ENCODE measurements at regions not wholly inside any gene's neighbourhood (a gene's known extent, or its start where the extent isn't known, plus 50 kb on each side); places are given as distances from the start of the nearest gene placed in this dataset.
"Not testable (repeated sequence)": the region's sequence is repeated elsewhere in the genome, so short reads cannot be mapped to it uniquely, and the experiment has no call there.

DNA sequence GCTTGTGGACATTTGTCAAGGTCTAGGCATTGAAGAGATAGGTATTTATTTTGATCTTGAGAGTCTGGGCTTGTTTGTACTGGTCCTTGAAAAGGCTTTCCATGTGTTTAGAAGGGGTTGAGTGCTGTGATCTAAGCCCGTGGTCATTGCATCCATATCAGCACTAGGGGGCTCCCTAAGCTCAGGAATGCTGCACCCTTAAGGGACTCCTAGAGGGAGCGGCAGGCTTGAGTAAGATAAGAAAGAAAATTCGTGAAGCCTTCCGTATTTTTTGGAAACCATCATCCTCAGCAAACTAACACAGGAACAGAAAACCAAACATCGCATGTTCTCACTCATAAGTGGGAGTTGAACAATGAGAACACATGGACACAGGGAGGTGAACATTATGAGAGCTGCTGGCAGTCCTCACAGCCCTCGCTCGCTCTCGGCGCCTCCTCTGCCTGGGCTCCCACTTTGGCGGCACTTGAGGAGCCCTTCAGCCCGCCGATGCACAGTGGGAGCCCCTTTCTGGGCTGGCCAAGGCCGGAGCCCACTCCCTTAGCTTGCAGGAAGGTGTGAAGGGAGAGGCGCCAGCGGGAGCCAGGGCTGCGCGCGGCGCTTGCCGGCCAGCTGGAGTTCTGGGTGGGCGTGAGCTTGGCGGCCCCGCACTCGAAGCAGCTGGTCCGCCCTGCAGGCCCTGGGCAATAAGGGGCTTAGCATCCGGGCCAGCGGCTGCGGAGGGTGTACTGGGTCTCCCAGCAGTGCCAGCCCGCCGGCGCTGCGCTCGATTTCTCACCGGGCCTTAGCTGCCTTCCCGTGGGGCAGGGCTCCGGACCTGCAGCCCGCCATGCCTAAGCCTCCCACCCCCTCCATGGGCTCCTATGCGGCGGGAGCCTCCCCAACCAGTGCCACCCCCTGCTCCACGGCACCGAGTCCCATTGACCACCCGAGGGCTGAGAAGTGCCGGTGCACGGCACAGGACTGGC lies 201.2 kb upstream of the PCDH18 start:
- DNase-seq = not testable (repeated sequence)

DNA sequence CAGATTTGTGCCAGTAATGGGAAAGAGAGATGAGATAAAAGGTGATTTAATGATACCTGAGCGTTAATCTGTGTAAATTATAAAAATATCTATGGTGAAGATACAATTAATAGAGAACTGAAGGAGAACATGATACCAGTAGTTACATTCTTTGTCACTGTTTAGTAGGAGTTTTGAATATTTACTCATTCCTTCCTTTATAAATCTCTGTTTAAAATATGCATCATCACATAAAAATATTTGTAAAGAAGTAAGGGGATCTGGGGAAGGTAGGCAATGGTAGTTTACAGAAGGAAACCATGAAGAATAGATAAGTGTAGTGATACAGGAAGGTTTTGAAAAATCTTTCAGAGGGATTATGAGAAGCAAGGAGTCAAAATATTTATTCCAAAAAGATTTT lies 190.6 kb upstream of the PCDH18 start:
- no peak for DNase-seq

DNA sequence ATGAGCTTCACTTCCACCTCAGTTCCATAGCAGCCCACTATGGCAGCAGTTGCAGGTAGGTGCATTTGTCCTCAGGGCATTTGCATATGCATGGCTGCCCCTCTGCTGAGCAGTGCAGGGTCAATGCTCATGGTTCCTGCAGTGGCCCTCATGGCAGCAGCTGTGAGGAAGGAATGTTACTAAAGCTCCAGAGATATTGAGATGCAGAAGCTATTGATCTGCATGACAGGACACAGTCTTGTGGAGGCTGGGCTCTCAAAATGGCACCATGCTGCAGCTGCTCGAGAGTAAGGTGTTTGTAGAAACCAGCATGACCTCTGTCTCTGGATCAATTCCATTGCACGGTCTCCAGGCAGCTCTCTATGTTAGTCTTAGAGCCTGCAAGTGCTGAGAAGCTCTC lies 179.2 kb upstream of the PCDH18 start:
- DNase-seq = no peak

DNA sequence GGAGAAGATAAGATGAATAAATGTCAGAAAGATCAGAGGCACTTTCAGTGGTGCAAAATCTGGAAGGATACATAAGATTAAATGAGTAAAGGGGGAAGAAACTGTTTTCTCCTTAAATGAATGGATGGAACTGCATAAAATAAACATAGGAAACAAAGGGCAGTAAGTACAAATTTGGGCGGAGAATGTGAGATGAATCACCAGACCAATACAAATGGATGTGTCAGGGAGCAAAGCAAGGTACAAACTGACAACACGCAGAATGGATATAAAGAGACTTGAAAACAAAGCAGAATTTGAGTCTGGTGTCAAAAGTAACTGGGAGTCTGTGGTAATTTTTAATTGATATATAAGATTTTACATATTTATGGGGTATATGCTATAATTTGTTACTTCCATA lies 175.3 kb upstream of the PCDH18 start:
- DNase-seq = peak; percentile 10

DNA sequence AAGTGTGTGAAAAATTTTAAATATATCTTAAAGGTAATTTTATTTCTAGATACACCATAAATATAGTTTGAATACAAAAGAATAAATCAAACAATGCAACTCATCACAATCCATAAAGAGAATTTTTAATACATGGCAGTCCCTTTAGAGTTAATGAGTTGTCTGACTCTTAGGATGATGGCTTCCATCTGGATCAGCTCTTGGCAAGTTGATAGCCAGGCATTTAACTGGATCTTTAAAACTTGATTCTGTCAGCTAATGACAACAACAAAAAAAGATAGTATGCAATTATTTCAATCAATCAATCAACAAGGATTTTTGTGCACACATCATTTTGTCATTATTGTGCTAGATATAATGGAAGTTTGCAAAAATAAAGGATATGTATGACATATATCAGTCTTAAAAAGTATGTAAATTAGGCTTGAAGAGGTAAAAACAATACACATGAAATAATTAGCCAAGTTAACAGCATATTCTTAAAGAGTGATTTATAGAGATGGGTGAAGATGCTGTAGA lies 174.9 kb upstream of the PCDH18 start:
- no peak for DNase-seq

DNA sequence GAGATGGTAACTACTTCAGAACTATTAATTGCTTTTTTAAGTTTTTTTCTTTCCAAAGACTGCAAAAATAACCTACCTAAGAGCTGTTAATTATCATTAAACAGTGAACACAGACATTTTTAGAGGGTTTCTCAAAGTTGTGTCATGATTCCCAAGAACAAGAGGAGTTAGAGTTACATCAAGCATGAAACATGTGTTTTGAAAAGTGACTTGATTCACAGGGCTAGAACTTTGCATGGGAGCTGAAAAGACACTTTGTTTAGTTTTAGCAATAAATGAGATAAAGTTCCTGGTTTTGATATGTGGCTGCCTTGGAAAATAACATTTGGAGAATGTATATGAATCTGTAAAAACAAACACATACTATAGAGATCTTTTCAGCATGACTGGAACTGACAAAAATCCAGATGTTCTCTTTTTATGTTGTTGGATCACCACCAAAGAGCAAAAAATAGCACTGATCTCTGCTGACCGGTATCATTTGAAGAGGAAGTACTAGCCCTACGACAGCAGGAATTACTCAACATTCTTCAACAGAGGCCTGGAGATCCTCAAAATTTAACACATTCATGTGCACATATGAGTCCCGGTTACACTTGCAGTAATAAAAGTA lies 173.0 kb upstream of the PCDH18 start:
- DNase-seq = peak; percentile 92

DNA sequence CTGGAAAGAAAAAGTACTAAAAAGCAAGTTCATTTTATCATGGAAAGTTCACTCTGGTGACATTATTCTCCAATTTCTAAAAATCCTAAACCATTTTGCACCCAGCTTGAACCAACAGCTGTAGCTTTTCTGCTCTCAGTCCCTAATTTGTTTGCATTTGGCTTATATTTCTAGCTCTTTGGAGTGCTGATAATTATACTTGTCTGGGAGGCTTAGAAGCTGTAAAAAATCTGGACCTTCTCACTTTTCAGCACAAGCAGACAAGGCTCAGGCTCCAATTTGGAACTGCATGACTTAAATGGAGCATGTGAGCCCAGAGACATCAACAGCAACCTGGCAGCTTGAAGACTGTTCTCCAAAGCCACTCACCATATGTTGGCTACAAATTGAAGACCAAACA lies 170.9 kb upstream of the PCDH18 start:
- no peak for DNase-seq

DNA sequence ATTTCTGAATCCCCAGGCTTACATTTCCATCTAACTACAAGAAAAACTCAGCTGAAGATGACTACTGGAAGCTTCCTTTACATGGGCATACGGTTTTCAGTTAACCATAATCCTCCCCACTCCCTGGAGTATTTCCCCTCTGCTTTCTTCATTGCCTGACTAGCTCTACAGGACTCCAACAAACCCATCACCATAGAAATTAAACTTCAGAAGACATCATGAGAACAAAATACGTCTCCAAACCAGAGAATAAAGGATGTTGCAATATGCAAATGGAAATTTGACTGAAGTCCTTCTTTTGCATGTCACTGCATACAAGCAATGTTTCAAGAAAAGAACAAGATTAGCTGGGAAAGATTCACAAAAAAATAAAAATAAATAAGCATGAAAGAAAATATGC lies 170.2 kb upstream of the PCDH18 start:
- DNase-seq = no peak

DNA sequence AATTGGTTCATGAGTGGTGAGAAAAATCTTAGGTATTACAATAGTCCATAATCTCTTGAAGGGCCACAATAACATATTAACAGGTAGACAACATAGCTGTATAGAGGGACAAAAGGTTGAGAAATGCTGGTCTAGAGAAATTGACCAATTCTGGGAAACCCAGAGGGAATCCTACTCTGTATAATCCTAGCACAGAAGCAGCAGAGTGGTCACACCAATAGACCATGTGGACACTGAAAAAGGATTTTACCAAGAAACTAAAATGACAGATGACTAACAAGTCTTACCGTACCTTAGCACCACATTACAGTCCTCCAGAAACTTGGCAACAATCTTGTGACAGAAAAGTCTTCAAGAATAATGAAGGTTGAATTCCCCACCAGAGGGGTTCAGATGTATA lies 169.1 kb upstream of the PCDH18 start:
- DNase-seq = no peak

DNA sequence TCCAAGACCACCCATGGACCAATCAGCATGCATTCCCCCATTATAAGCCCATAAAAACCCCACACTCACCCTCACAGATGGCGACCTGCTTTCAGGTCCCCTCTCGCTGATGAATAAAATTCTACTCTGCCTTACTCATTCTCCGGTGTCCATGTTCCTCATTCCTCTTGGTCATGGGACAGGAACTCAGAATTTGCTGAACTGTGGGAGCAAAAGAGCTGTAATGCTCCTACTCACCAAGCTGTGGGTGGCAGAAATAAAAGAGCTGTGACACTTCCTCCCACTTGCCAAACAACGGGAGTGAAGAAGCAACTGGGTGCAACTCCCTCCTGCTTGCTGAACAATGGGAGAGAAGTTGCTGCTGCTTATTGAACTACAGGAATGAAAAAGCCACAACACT lies 168.5 kb upstream of the PCDH18 start:
- no peak for DNase-seq

DNA sequence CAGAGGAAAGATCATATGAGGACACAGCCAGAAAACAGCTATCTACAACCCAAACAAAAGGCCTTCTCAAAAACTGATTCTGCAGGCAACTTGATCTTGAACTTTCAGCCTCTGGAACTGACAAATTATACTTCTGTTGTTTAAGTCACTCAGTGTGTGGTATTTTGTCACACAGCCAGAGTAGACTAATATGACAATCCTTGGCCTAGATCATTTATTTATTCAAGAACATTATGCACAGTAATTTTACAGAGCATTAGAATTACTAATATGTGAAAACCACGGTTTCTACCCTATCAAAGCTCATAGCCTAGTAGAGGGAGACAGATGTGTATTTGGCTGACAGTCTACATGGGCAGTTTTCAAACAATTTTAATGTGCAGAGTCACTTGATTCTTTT lies 167.8 kb upstream of the PCDH18 start:
- peak; percentile 34 for DNase-seq

DNA sequence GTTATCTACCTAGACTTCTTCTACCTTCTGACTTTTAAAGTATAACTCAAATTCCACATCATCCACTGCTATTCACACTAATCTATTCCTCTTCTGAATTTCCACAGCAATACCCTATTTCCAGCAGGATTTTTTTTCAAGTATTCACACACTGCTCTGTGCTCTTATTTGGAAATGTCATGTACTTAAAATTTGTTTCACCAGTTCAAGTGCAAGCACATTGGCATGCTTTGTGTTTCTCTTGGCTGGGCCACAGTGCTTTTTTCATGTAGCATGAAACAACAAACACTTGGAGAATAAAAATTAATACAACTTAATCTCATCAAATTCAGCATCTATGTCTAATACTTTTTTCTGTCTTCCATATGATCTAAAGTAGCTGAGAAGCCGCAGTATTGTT lies 161.8 kb upstream of the PCDH18 start:
- no peak for DNase-seq

DNA sequence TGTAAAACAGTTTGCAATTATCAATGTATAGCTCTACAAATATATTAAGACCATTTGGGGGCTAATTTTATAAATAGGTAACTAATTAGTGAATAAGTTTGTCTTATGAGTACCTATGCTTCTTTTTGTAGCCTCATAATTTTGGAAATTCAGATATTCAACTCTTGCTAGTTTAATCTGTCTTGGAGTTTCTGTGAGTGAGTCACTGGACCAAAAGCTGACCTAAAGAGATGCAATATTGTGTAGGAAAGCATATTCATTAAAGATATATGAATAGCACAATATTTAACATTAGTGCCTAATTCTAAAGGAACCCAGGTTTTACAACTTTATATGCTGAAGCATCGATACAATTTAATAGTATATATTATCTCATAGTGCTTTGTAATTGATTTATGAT lies 161.3 kb upstream of the PCDH18 start:
- no peak for DNase-seq

DNA sequence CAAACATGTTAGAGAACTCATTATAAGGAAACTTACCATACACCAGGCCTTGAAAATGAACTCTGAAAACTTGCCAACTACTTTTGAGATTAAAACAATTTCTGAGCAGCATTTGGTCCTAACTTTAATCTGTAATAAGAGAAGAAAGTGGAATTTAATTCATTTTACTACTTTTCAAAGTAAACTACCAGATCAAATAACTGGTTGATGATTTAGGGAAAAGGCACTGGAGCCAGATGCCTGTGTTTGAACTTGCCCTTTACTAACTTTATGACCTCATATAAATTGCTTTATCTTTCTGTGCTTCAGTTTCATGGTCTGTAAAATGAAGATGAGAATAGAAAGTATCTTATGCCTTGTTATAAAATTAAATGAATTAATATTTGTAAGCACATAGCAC lies 159.9 kb upstream of the PCDH18 start:
- no peak for DNase-seq

DNA sequence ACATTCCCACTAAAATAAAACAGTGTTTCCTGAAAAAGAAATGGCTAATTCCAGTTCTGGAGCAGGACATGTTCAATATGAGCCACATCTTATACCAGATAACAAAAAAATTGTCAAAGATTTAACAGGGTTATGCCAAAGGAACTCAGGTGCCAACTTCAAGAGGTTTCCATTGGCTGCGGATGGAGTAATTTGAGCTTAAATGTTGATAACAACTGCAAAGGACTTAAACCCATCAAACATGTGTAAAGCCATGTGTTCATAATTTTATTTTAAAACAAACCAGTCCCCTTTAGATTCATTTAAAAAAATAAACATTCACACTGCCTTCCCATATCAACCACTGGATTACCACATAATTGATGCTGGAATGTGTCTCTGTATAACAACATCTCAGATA lies 156.4 kb upstream of the PCDH18 start:
- DNase-seq = no peak

DNA sequence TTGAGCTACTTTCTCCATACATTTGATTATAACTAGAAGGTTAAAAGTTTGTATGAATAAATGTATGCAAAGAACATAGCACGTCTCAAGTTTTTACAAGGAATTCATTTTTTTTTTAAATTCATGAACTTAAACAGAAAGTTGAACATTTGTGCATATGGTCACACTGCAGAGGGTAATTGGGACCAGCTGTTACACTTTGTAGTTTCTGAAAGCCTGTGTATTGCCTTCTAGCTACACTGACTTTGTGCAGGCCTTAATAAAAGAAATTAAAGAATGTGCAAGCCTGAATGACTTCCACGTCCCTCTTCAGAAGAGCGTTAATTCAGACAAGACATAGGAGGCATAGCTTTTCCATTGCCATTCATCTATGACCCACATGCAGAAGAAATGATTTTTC lies 153.1 kb upstream of the PCDH18 start:
- peak; percentile 82 for DNase-seq

DNA sequence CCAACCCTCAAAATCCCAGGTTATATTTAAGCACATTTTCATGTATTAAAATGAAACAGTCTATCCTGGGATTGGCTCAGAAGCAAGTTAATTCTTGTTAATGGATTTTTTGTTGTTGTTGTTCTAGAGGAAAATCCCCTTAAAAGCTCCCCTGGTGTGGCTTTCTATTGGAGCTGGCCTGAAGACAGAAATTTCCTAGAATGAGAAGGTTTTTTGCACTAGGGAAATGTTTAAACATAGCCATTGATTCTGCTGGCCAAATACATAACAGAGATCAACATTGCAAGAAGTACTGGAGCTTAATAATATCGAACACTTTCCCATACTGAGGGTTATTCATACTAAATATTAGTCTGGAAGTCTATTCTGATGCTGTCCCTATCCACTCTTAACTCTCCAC lies 148.8 kb upstream of the PCDH18 start:
- no peak for DNase-seq

DNA sequence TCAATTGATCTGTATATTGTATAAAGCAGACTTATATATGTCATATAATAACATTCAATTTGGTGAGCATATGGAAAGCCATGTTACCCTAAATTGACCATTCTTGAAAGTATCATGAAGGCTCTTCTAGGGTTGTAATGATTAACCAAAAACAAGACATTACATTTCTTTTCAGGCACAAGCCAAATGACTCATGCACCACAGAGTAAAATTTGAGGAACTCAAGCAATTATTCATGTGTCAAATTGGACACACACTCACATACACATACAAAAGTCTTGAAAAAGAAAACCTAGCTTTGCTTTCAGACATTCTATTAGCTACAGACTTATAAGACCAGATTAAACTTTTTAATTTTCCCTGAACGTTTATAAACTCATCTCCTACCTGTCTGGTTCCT lies 146.5 kb upstream of the PCDH18 start:
- peak; percentile 88 for DNase-seq

DNA sequence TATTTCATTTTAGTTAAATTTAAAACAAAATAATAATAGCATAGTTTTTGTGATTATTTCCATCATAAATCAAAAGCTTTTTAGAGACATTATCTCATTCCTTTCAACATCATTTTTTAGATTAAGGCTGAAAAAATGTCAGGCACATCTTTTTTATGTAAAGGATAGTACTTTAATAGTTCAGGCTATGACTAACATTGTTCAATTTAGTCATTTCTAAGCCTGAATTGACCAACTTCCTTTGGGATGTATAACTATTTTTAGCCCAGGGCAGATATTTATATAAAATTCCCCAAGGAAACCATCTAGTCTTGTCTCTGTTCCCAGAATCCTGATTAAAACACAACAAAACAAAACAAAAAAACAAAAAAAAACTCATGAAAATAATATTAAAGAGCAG lies 145.6 kb upstream of the PCDH18 start:
- peak; percentile 85 for DNase-seq

DNA sequence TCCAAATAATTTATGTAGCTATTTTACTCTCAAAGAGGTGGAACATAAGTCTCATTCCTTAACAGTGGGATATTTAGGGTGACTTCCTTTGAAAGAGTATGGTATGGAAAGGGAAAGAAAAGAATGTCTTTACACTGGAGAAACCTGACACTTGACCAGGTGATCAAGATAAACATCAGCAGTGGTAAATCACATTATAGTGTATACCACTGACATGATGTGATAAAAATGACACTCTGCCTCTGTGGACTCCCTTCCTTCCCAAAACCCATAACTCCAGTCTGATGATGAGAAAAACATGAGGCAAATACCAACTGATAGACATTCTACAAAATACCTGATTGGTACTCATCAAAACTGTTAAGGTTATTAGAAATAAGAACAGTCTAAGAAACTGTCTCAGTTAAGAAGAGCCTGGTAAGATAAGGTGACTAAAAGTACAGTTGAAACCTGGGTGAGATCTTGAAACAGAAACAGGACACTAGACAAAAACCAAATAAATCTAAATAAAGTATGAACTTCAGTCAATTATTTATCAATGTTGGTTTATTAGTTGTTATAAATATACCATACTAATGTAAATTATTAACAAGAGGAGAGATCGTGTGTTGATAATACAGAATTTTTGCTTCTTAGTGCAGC lies 144.2 kb upstream of the PCDH18 start:
- DNase-seq = no peak

DNA sequence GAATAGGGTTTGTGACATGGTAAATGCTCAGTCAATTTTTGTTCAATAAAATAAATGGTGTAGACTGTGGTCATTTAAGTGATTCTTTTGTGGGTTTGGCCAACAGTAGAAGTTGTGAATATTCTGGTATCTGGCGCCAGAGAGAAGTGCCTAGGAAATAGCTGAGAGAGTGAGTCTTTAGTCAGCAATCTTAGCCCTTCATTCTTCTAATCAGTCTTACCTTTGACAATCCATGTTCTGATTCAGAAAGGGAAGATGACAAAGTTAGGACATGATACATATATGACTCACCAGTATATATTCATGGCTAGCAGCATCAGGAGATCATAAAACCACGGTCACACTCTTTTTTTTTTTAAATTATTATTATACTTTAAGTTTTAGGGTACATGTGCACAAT lies 141.8 kb upstream of the PCDH18 start:
- DNase-seq = peak; percentile 88

DNA sequence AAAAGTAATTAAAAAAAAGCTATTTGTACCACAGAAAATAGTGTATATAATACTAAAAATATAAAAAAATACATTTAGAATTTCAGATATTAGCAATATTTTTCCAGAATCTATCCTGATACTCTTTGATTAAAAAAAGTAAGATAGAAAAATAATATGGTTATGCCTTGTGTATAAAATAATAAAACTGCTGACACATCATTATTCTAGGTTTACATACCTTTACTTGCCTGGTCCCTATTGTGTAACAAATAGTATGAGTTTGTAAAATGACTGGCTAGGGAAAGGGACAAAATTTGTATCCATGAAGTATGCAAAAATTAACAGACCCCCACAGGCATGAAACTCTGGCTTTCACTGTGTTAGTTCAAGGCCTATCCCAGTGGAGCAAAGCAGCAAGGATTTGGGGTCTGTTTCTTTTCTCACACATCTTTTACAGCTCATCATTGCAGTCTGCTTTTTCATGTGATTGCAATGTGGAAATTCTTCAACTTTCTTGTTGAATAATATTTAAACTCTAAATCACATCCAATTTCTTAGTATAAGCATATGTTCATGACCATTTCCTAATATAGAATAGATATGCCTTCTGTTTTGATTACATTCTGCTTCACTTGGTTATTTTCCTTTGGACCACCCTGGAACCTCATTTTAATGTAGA lies 136.7 kb upstream of the PCDH18 start:
- peak; percentile 39 for DNase-seq

DNA sequence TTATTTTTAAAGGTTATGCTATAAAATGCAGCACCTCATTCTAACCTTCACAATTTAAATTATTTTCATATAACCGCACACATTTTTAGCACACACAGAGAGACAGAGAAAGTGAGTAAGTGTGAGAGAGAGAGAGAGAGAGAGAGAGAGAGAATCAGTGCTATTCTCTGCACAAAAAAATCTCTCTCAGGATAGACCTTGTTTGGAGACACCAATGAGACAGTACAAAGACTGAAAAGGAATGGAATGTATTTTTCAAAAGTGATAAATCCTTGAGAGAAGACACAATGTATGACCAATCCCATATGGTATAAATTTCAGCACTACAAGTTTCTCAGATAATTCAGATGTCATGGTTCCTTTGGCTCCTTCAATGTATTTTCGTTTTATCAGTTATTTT lies 132.1 kb upstream of the PCDH18 start:
- peak; percentile 91 for DNase-seq

Measured in fibroblast of skin of abdomen (primary cell).